ENCODE measurements at regions not wholly inside any gene's neighbourhood (a gene's known extent, or its start where the extent isn't known, plus 50 kb on each side); places are given as distances from the start of the nearest gene placed in this dataset.
"Not testable (repeated sequence)": the region's sequence is repeated elsewhere in the genome, so short reads cannot be mapped to it uniquely, and the experiment has no call there.

DNA sequence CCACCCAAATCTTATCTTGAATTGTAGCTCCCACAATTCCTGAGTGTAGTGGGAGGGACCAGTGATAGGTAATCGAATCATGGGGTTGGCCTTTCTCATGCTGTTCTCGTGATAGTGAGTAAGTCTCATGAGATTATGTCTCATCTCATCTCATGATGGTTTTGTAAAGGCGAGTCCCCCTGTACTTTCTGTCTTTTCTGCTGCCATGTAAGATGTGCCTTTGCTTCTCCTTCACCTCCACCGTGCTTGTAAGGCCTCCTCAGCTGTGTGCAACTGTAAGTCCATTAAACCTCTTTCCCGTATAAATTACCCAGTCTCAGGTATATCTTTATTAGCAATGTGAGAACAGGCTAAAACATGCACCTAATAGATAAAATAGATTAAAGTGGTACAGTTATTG is 756.4 kb upstream of the SLITRK5 start:
- no peak for DNase-seq (ENCODE audit: low read depth)
- TF ChIP-seq, protein P1, sequence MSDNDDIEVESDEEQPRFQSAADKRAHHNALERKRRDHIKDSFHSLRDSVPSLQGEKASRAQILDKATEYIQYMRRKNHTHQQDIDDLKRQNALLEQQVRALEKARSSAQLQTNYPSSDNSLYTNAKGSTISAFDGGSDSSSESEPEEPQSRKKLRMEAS (IDR thresholded peaks at IDR 0.05; ENCODE audit: low read depth, low read length), result no peak
- TF ChIP-seq MYC (IDR thresholded peaks at IDR 0.05; ENCODE audit: low read depth, low read length) (no peak), POLR2A (IDR thresholded peaks at IDR 0.05; ENCODE audit: extremely low read depth, insufficient read length) (no peak)
- TF ChIP-seq, protein P2, sequence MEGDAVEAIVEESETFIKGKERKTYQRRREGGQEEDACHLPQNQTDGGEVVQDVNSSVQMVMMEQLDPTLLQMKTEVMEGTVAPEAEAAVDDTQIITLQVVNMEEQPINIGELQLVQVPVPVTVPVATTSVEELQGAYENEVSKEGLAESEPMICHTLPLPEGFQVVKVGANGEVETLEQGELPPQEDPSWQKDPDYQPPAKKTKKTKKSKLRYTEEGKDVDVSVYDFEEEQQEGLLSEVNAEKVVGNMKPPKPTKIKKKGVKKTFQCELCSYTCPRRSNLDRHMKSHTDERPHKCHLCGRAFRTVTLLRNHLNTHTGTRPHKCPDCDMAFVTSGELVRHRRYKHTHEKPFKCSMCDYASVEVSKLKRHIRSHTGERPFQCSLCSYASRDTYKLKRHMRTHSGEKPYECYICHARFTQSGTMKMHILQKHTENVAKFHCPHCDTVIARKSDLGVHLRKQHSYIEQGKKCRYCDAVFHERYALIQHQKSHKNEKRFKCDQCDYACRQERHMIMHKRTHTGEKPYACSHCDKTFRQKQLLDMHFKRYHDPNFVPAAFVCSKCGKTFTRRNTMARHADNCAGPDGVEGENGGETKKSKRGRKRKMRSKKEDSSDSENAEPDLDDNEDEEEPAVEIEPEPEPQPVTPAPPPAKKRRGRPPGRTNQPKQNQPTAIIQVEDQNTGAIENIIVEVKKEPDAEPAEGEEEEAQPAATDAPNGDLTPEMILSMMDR (IDR thresholded peaks at IDR 0.05; ENCODE audit: low read depth, low read length), result no peak
- H3K4me3 ChIP-seq (ENCODE audit: low read depth, low read length), result no peak overlapping the region

DNA sequence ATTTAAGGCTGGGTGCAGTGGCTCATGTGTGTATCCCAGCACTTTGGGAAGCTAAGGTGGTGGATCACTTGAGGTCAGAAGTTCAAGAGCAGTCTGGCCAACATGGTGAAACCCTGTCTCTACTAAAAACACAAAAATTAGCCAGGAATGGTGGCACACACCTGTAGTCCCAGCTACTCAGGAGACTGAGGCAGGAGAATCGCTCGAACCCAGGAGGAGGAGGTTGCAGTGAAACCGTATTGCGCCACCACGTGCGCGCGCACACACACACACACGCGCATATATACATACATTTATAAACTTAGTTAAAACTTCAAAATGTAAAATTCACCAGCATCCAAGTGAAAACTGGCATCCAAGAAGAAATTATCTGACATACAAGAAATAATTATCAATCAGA is 753.7 kb upstream of the SLITRK5 start:
- DNase-seq (ENCODE audit: low read depth); H3K4me3 ChIP-seq (ENCODE audit: low read depth, low read length): not testable (repeated sequence)

DNA sequence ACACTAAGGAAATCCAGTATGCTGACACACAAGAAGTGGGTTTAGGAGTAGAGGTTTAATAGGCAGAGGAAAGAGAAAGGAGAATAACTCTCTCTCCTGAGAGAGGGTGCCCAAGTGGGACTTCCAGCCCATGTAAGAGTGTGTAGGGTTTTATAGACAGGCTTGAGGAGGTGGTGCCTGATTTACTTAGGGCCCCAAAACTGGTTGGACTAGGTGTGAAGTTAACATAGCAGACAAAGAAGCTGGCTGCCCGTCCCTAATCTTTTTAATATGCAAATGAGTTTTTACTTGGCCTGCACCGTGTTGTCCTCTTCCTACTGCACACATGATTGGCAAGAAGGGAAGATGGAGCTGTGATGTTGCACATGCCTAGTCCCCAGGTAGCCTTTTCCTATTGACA is 752.5 kb upstream of the SLITRK5 start:
- DNase-seq (ENCODE audit: low read depth), result no peak
- no peak overlapping the region for H3K4me3 ChIP-seq (ENCODE audit: low read depth, low read length)
- TF ChIP-seq, protein P2 (IDR thresholded peaks at IDR 0.05; ENCODE audit: low read depth, low read length), result no peak
- TF ChIP-seq, protein P1 (IDR thresholded peaks at IDR 0.05; ENCODE audit: low read depth, low read length), result no peak
- TF ChIP-seq POLR2A (IDR thresholded peaks at IDR 0.05; ENCODE audit: extremely low read depth, insufficient read length) (no peak), MYC (IDR thresholded peaks at IDR 0.05; ENCODE audit: low read depth, low read length) (no peak)

DNA sequence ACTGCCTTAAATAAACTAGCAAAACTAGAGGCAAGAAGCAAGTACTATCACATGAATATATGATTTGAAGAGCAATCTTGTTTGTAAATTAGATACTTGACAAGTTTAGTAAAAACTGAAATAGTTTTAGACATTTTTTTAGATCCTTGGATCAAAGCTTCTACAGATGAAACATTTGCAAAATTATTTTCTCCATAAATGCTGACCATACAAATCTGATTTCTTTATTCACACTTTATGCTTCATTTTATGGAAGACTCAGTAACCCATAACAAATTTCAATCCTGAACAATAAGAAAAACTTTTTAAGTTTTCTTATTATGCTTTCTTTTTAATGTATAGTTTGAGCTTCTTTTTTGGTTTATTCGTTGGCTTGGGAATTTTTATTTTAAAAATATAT is 750.2 kb upstream of the SLITRK5 start:
- no peak for TF ChIP-seq POLR2A (IDR thresholded peaks at IDR 0.05; ENCODE audit: extremely low read depth, insufficient read length)
- no peak for TF ChIP-seq MYC (IDR thresholded peaks at IDR 0.05; ENCODE audit: low read depth, low read length)
- no peak for DNase-seq (ENCODE audit: low read depth)
- H3K4me3 ChIP-seq (ENCODE audit: low read depth, low read length), result no peak overlapping the region

DNA sequence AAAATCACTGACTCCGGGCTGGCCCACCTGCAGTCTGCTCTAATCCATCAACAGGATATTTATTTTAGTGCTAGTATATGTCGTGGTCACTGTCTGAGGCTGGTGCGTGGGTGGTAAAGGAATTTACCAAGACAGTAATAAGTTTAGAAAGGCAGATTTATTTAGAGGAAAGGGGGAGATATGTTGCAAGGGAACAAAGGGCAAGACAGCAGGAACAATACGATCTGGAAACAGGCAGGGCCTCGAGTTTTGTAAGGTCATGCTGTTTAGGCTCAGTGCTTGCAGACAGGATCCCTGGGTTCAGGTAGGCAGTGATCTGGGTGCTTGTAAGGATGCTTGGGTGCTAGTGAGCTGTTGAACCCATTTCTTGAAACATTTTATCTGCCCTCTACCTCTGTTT is 748.2 kb upstream of the SLITRK5 start:
- no peak for DNase-seq (ENCODE audit: low read depth)
- H3K4me3 ChIP-seq (ENCODE audit: low read depth, low read length), result no peak overlapping the region
- TF ChIP-seq, protein P1 (IDR thresholded peaks at IDR 0.05; ENCODE audit: low read depth, low read length), result no peak
- TF ChIP-seq POLR2A (IDR thresholded peaks at IDR 0.05; ENCODE audit: extremely low read depth, insufficient read length) (no peak), MYC (IDR thresholded peaks at IDR 0.05; ENCODE audit: low read depth, low read length) (no peak)
- TF ChIP-seq, protein P2 (IDR thresholded peaks at IDR 0.05; ENCODE audit: low read depth, low read length), result no peak

DNA sequence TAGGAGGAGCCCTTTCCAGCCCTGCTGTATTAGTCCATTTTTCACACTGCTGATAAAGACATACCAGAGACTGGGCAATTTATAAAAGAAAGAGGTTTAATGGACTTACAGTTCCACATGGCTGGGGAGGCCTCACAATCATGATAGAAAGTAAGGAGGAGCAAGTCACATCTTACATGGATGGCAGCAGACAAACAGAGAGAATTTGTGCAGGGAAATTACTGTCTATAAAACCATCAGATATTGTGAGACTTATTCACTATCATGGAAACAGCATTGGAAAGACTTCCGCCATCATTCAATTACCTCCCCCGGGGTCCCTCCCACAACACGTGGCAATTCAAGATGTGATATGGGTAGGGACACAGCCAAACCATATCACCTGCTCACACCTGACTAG is 744.3 kb upstream of the SLITRK5 start:
- H3K4me3 ChIP-seq (ENCODE audit: low read depth, low read length); DNase-seq (ENCODE audit: low read depth): not testable (repeated sequence)

DNA sequence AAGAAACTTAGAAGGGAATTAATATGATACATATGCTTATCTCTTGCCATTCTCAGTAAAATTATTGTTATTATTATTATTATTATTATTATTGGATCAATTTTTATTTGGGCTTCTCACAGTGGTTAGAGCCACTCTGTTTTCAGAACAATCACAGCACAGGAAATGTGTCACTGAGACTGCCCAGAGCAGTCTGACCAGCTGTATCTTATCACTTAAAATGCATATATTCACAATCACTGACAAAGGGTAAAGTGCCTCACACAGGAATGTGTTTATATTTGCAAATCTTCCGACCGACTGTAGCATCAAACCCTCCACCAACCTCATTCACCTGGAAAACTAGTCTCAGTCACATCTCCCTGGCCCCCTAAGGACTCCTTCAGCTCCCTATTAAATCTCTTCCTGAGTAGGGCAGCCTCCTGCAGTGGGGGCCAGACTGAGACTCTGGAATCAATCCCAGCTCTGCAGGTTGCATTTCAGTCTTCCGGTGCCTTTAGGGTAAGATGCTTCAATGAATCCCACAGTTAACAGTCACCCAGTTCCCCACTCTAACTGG is 738.3 kb upstream of the SLITRK5 start:
- no peak overlapping the region for H3K4me3 ChIP-seq (ENCODE audit: low read depth, low read length)
- DNase-seq (ENCODE audit: low read depth), result no peak
- no peak for TF ChIP-seq POLR2A (IDR thresholded peaks at IDR 0.05; ENCODE audit: extremely low read depth, insufficient read length)
- TF ChIP-seq, protein P1 (IDR thresholded peaks at IDR 0.05; ENCODE audit: low read depth, low read length), result no peak

DNA sequence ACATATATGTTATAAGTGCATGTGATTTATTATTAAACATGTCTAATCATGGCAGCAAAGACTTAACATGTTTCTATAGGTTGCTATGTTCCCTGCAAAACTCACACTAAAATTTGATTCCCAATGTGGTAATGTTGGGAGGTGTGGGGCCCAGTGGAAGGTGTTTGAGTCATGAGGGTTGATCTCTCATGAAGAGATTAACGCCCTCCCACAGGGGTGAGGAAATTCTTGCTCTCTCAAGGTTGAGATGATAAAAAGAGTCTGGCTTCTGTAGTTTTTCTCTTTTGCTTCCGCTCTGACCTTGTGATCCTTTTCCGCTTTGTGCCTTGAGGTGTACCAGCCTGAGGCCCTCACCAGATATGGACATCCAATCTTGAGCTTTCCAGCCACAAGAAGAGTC is 737.5 kb upstream of the SLITRK5 start:
- no peak overlapping the region for H3K4me3 ChIP-seq (ENCODE audit: low read depth, low read length)
- DNase-seq (ENCODE audit: low read depth), result no peak
- no peak for TF ChIP-seq MYC (IDR thresholded peaks at IDR 0.05; ENCODE audit: low read depth, low read length)

DNA sequence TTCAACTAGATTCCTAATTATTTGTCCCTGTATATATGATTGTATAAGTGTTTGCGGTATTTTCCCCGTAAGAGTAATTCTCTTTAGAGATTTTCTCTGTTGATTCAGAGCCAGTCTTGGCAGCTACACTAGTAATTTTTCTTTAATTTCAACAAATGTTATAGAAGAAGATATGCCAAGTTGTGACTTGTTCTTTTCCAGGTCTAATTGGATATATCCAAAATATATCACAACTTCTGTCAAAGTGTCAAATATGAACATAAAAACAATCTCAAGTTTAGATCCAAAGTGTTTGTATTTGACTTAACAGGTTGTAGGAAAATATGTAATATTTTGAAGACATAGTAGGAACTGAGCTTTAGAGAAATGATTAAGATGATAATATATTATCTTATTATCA is 733.9 kb upstream of the SLITRK5 start:
- no peak overlapping the region for H3K4me3 ChIP-seq (ENCODE audit: low read depth, low read length)
- TF ChIP-seq, protein P1 (IDR thresholded peaks at IDR 0.05; ENCODE audit: low read depth, low read length), result no peak
- TF ChIP-seq POLR2A (IDR thresholded peaks at IDR 0.05; ENCODE audit: extremely low read depth, insufficient read length), result no peak
- TF ChIP-seq, protein P2 (IDR thresholded peaks at IDR 0.05; ENCODE audit: low read depth, low read length), result no peak
- TF ChIP-seq MYC (IDR thresholded peaks at IDR 0.05; ENCODE audit: low read depth, low read length), result no peak
- DNase-seq (ENCODE audit: low read depth), result no peak
